ENCODE measurements at regions not wholly inside any gene's neighbourhood (a gene's known extent, or its start where the extent isn't known, plus 50 kb on each side); places are given as distances from the start of the nearest gene placed in this dataset.

- peak; percentile 18; the same call in 2 of the 3 replicates for TF ChIP-seq CTCF (conservative IDR thresholded peaks at IDR 0.05)
Measured at GRCh38 chr7:4361774-4362173, 320.3 kb upstream of the FOXK1 start.

More at GRCh38 chr7:4361774-4362173, 320.3 kb upstream of the FOXK1 start:
- Histone ChIP-seq H2AFZ (ENCODE audit: low read length) (no peak overlapping the region), H4K8ac (replicated peaks; ENCODE audit: insufficient read length, low read depth, low read length) (no peak overlapping the region), H3K27ac (ENCODE audit: insufficient read length, low read depth, low read length) (no peak overlapping the region), H2BK120ac (ENCODE audit: low read depth, low read length, poor library complexity, severe bottlenecking) (no peak overlapping the region), H3K79me2 (ENCODE audit: insufficient read depth, low read length) (no peaks in the 10 kb centered on the region), H3K9ac (ENCODE audit: extremely low read depth, insufficient read length, low read length) (no peak overlapping the region), H3K79me1 (ENCODE audit: insufficient read depth, low read depth, low read length, poor library complexity, severe bottlenecking) (no peaks in the 10 kb centered on the region), H4K5ac (ENCODE audit: insufficient read length, low read depth, low read length) (no peak overlapping the region), H3K4ac (ENCODE audit: low read depth, low read length) (no peak overlapping the region), H3K56ac (ENCODE audit: insufficient read length, low read depth, low read length) (no peak overlapping the region), H2BK20ac (ENCODE audit: low read depth, low read length, poor library complexity, severe bottlenecking) (no peak overlapping the region), H3K18ac (ENCODE audit: insufficient read length, low read depth, low read length) (no peak overlapping the region), H3K14ac (ENCODE audit: insufficient read depth, low read length) (no peak overlapping the region), H3K4me1 (ENCODE audit: insufficient read depth, low read length) (no peaks in the 10 kb centered on the region; the same call in 1 of the 2 replicates), H3K4me2 (ENCODE audit: insufficient read depth, insufficient read length, low read length) (no peak overlapping the region), H2BK12ac (ENCODE audit: insufficient read length, low read depth, low read length) (no peak overlapping the region), H2BK15ac (ENCODE audit: low read depth, low read length) (no peak overlapping the region), H3K27me3 (ENCODE audit: insufficient read depth, low read length) (no peaks in the 10 kb centered on the region), H4K91ac (ENCODE audit: insufficient read length, low read depth, low read length) (no peak overlapping the region), H2BK5ac (ENCODE audit: insufficient read length, low read length) (no peak overlapping the region), H3K23ac (ENCODE audit: insufficient read length, low read depth, low read length) (no peak overlapping the region), H4K20me1 (ENCODE audit: control insufficient read depth, insufficient read depth, insufficient read length) (no peaks in the 10 kb centered on the region), H3K9me3 (ENCODE audit: control insufficient read depth, low read depth, low read length) (peaks cover 11% of the 10 kb centered on the region), H2AK5ac (ENCODE audit: insufficient read length, low read length) (no peak overlapping the region), H3K23me2 (ENCODE audit: insufficient read length, low read depth, low read length, poor library complexity, severe bottlenecking) (no peaks in the 10 kb centered on the region), H3T11ph (ENCODE audit: low read length) (no peak overlapping the region)
- no peak for DNase-seq
- no CpG with 5 or more reads among the region's 5 CpGs for WGBS (ENCODE audit: extremely low coverage, insufficient read length, low lambda C conversion rate)
- Mint-ChIP-seq H3K36me3 (ENCODE audit: insufficient read depth in 1 of 3, low read depth in 3 of 3) (peaks cover 4 to 20% (median 7%) of the 10 kb centered on the region in 3 experiments; a peak in 6 of 7 replicates), H3K27ac (peak overlapping the region in 1 of 3 experiments; percentile 7; a peak in 1 of 7 replicates), H3K27me3 (ENCODE audit: low read depth) (peaks cover 2% of the 10 kb centered on the region), H3K4me1 (no peaks in the 10 kb centered on the region), H3K4me3 (no peak overlapping the region), H3K9me3 (peaks cover 34 to 78% of the 10 kb centered on the region in 2 experiments)

All from H9 (cell line).